IPS DF 4.7 (cell line): ENCODE measurements at regions not wholly inside any gene's neighbourhood (a gene's known extent, or its start where the extent isn't known, plus 50 kb on each side); places are given as distances from the start of the nearest gene placed in this dataset.

Experiments
- DNase-seq: peaks from one replicate; pipeline ENCODE4 v3.0.0-alpha.2; 2013; ENCODE audit warnings: low spot score; ENCODE audit errors: extremely low read depth

DNA sequence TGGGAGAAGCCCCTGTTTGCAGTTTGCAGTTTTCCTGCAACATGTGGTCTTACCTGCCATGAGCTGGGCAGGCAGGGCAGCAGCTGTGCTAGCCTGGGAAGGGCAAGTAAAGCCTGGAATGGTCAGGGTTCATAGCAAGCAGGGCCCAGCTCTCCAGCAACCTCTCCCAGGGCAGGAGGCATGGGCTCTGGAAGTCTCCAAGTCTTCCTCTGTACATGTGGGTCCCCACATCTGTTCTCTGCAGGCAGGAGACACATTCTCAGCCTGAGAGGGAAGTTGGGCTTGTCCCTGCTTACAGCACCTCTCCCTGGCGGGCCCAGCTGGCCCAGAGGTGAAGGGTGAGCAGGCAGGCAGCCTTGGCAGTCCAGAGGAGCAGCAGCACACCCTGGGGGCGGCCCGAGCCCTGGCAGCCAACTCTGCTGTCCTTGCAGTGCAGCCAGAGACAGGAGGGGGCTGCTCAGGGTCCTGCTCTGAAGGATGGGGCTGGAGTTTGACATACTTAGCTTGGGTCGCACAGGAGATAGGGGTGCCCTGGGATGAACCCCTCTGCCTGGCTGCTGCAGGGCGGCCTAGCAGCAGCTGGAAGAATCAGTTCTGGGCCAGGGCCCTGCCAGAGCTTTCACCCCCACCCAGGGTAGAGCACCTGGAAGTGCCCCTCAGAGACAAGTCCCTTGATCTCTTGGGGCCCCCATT is 176.0 kb downstream of the MRPL14 start:
- peak; percentile 28 for DNase-seq

DNA sequence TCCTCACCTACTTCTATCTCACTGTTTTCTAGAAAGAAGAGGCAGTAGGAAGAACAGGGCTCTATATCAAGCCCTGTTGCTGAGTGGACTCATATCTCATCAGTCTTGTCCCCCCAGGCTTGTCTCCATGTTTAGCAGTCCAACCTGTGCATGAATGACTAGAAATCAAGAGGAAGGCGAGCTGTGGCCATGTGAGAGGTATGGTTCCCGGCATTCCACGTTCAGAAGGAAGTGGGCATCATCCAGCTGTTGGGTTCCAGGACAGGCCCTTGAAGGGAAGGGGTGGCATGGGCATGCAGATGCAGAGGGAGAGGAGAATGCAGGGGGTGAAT is 176.6 kb downstream of the MRPL14 start:
- DNase-seq = no peak

DNA sequence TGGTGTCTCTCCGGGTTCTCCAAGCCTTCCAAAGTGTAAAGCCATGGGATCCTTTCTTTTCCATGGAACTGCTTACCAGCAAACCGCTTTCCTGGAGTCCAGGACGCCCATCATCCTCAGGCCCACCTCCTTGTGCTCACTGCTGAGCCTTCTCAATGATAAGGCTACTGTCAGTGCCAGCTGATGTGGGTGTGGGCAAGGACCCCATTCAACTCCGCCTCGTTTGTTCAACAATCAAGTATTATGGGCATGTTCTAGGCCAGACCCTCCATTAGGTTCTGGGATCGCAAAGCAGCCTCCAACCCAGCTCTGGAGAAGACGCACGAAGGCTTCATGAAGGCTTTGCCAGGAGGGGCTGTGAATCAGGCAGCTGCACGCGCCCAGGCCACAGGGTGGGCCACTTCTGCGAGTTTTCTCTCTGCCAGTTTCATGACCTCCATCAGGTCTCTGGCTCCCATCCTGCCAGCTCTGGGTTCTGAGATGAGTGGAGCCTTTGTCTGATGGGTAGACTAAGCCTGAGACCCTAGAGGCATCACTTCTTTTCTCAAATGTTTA is 177.1 kb downstream of the MRPL14 start:
- no peak for DNase-seq

DNA sequence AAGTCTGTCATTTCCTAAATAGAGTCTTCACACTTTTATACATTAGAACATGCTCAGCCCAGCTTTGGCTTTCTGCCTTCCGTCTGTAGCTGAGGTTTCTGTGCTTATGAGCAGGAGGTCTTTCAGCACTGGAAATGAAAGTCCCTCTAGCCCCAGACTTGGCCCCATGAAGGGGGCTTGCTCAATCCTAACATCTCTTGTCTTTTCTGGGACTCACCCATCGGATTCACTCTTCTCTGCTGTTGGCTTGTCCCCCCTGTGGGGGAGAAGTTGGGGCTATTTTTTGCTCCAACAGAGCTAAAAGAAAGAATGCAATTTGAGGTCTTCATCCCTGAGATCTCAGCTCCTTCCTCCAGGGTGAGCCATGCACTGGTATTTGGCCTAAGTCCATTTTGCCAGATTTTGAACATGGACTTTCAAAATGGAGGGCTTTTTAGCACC is 177.7 kb downstream of the MRPL14 start:
- no peak for DNase-seq

DNA sequence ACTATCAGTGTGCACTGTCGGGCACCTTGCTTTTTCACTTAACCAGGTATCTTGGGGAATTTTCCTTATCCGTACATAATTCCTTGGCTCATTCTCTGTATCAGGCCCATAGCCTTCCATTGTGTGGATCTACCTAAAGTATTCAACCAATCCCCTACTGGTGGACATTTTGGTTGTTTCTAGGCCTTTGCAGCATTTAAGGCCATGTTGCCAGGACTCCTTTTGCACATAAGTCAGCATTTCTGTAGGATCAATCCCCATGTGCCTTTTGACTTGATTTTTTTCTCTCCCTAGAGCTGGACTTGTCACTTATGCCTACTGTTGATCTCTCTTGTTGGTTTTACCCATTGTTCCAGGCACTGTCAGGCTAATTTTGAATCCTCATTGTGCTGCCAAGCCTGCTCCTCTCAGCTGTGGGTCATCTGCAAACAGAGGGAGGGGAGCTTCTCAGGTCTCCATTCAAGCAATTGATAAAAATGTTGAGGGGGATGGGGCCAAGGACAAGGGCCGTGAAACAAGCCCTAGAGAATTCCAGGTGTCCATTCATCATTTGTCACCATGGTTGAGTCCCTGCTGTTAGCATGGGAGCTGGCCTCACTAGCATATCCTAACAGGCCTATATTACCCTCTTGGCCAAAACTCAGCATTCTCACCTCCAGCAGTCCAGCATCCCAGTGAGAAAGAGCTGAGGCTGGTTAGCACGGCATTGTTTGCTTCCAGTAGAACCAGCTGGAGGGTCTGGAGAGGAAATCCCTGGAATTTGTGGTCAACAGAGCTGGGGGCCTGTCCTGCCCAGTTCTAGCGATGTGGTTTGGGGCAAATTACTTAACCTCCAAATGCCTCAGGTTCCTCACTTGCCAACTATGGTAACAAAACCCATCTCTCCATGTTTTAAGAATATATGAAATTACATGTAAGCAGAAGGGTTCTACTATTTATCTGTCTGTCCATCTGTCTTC is 178.4 kb downstream of the MRPL14 start:
- no peak for DNase-seq

DNA sequence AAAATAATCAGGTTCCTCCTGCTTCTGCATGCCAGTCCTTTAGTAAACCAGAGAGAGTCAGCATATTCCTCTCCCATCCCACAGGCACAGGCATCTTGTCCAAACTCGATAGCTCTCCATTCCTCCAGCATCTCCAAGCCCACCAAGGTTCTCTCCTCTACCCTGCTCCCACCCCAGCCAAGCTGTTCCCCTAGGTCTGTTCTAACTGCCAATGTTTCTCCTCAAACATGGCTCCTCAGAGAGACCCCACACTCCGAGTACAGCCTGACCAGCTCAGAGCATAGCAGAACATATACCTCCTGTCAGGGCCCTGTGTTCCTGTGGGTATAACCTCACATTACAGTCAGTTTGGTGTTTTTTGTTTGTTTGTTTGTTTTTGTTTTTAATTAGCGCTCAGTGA is 177.8 kb downstream of the VEGFA start:
- no peak for DNase-seq

DNA sequence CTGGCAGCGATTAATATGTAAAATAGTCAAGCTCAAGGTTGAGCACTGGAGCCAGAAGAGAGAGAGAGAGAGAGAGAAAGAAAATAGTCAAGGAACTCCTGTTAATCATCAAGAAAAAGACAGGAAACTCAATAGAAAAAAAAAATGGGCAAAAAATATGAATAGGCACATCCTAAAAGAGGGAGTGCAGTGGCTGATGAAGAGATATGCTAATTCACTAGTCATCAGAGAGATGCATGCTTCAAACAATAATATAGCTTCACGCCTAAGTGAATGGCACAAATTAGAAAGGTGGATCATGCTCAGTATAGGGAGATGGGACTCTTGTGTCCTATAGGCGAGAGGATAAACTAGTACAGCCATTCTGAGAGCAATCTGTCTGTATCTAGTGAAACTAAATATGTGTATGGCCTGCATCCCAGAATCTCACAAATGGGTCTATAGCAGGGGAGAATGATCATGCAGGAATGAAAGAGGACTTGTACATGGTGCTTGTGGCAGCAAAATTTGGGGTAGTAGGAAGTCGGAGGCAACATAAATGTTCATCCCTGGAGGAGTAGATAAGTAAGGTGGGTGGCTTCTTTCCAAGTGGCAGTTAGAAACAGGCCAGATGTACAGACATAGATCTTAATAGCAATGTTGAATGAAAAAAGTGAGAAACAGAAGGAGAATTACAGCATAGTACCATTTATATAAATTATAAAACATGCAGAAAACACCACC is 176.8 kb downstream of the VEGFA start:
- no peak for DNase-seq

DNA sequence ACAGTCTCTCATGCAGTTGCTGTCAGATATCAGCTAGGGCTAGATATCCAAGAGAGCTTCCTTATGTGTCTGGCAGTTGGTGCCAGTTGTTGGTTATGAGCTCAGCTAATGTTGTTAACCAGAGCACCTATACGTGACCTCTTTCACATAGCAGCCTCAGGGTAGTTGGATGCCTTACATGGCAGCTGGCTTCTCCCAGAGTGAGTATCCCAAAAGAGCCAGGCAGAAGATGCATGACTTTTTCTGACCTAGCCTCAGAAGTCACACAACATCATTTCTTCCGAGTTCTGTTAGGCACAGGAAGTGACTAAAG is 175.7 kb downstream of the VEGFA start:
- no peak for DNase-seq

DNA sequence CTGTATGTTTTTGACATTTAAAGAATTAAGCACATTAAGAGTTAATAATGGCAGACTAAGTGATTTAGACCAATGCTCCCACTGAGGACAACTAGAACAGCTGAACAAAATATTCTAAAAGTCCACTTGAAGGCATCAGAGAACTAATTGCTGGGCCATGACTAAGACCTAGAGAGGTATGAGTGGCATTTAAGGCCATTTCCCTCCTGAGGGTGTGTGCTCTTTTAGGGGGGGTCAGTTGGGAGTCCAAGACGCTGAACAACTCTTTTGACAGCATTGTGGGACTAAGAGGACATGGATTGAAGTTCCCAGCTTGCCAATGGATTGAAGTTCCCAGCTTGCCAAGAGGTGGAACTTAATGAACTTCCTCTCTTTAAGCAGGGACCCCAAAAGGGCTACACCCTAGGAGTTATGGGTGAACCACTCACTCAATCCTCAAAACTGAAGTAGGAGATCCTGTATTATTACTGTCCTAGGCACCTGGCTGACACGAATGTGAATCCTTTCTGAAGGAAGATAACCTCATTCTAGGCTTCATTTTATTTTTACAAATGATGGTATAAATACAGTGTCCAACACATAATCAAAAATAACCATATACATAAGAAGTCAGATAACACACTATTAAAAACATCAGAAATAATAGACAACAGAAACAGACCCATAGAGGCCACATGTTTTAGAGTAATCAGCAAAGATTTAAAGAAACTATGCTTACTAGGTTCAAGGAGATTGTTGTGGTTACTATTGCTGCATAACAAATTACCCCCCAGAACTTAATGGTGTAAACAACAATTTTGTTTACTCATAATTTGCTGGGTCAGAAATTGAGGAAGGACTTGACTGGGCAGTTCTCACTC is 175.1 kb downstream of the VEGFA start:
- DNase-seq = no peak

DNA sequence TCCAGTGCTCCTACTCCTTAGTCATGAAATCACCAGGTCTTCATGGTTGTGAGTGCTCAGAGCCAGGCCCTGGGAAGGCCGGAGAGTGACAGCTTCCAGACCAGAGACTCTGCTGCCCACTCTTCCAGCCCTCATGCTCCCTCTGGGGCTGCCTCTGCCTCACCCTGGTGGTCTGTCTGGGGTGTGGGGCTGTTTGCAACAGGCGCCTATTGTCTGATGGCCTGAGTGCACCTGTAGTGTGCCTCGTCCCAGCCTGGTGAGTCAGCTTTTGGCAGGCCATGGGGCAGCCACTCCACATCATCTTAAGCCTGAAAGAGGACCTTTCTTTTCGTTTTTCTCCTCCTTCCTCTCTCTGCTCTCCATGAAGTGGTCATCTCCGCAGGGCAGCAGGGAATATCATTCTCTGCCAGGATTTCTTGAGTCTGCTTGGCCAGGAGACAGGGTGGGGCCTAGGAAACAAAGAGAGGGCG is 173.8 kb downstream of the VEGFA start:
- DNase-seq = no peak

DNA sequence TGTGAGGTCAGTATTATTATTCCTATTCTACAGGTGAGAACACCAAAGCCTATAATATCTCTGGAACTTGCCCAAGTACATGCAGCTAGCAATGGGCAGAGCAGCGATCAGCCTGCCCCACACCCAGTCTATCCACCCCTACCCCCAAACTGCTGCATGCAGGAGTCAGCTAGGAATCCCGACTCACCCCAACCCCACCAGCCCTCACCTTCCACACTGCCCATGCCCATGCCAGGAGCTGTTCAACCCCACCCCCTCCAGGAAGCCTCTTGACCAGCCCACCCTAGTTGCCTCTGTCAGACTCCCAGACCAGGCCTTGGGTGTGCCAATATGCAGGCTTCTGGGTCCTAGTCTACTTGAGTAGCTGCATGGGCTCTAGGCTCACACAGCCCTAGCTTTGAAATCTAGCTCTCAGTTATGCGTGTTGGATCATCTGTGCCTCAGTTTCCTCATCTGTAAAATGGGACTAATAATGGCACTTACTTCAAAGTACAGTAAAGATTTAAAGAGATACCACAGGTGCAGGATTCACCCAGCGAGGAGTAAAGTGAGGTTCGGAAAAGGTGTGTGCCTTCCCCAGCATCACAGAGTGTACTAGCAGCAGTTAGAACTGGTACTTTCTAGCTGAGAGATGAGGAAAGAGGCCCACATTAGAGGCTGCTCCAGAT is 173.2 kb downstream of the VEGFA start:
- no peak for DNase-seq

DNA sequence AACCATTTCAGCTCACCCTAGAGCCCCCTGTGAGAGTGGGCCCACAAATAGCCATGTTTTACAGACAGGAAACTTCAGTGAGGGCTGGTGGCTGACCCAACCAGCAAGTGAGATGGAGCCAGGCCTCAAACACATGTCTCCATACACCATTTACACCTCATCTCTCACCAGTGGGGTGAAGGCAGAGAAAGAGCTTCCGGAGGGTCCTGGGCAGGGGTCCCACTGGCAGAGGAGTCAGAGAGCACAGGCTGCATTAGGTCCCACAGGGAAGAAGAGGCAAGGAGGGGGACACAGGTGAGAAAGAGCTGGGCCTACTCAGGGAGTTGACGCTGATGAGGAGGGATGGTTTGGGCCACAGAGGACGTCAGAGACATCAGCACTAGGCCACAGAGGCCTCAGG is 172.6 kb downstream of the VEGFA start:
- no peak for DNase-seq

DNA sequence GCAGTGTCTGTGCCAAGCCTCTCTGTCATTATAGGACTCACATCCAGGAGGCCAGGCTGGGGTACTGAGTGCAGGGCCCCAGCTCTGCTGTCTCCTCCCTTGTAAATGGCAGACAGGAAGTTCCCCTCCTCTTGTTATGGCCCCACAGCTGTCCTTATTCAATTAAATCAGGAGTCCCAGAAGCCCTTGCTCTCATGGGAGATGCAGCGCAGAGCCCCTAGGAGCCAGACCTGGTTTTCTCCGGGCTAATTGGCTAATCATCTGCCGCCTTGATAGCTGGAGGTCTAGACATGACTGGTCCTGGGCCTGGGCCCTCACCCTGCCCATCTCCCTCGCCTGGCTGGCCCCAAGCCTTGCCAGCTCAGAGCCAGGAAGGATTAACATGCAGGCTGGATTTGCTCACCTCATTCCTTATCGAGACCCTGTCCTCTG is 172.0 kb downstream of the VEGFA start:
- DNase-seq = no peak

DNA sequence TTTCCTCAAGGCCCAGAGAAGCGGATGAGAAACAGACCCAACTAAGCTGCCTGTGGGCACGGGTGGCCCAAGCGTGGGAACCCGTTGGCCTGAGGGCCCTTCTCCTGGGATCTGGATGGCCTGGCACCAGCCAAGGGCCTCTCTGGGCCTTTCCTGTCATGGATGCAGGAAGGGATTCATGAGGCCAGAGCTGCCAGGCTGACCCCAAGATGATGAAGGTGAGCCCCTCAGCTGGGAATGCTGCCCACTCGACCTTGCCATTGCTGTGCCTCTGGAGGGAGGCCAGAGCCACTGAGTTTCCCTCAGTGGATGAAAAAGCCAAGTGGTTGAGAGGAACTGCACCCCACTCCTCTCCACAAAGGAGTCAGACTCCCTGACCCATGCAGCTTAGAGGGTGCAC is 171.2 kb downstream of the VEGFA start:
- no peak for DNase-seq

DNA sequence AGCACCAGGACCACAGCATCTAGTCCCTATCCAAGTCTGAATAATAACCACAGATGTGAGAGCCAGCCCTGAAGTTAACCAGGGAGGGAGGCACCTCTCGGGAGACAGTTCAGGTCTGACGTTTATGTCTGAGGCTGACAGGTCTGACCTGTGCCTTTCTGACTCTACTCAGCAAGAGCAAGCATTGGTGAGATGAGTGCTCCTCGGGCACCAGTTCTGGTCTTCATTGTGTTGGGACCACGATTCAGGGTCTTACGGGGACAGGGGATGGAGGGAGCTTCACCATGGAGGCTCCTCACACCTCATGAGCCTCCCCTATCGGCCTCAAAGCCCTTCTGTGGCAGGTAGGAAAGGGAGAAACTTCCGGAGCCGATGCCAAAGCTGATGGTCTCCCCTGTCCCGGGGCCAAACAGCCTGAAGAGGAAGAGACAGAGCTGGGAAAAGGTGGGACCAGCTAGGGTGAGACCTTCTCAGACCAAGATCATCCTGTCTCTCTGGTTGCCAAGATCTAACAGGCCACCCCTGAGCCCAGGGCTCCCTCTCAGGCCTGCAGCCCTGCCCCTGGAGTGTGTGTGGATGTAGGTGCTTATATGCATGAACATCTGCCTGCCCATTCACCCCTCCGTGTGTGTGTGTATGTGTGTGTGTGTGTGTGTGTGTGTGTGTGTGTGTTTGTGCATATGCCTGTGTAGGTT is 170.5 kb downstream of the VEGFA start:
- no peak for DNase-seq

DNA sequence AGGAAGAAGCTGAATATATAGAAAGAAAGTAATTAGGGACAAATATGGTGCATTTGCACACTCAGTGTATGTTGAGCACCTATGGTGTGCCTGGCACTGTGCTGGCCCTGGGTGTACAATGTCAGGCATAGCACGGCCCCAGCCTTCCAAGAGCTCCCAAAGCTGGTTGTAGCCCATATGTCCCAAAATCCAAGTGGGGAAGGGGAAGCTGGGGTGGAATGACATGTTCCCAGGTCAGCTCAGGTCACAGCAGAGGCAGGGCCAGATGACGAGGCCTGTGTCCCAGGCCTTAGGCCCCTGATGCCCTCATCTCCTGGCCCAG is 170.0 kb downstream of the VEGFA start:
- no peak for DNase-seq

DNA sequence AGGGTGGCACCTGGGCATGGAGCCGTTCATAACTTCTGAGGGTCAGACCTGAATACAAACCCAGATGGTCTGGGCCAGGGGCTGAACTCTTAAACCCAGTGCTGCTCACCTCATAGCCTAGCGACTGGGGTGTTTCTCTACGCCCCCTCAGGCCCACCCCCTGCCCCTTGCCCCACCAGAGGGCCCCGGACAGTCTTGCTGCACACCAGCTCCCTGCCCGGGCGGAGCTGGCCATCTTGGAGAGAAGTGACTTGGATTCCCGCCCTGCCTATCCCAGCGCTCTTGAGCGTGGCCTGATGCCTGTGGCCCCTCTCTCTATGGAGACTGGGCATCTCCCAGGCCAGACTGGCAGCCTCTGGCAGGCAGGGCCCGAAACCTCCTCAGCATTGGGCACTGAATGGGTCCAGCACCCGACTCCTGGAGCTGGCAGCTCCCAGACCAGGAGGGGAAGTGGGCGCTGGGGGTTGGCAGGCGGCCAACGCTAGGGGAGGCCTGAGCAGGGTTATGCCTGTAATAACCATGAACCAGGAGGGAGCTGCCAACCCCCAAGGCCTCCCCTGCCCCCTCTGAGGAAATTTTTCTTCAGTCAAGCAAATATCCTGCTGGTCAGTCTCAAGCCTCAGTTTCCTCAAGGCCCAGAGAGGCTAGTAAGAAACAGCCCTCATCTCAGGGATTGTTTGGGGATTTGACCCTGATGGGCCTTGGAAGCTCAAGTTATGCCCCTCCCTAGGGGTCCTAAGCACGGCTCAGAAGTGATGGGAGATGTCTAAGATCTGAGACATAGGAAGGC is 169.5 kb downstream of the VEGFA start:
- no peak for DNase-seq

DNA sequence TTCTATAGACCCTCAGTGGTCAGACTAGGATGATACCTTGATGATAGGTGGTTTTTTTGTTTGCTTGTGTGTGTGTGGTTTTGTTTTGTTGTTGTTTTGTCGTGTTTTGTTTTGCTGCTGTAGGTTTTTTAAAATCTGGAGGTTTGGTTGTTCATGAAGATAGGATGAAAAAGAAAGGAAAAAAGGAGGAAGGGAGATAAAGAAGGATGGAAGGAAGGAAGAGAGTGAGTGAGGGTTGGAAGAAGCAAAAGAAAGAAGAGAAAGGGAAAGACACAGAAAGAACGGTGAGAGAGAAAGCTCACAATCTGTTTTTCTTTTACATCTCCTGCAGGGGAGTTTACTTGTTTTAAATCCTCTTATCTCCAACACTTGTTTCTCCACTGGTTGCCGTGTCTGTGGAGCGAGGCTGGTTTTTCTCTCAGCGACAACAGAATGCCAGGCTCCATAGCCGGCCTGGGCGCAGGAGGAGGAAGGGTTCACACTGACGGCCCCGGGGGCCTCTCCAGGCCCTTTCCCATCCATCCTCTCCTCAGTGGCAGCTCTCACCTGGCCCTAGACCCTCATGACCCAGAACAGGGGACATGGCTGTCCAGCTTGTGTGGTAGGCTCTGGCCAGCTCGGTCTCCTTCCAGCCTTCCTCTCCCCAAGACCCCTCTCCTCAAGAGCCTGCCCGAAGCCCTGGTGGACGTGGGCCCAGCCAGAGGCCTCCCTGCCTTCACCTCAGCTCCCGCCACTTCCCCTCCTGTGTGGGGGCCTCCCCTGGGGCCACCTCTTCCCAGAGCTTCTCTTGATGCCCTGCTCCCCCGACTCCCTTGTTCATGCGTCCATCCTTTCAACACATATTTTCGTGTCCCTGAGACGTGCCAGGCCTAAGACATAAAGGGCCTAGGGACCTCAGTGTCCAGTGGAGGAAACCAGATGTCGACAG is 168.4 kb downstream of the VEGFA start:
- no peak for DNase-seq
